Loucy (cell line): ENCODE measurements at regions not wholly inside any gene's neighbourhood (a gene's known extent, or its start where the extent isn't known, plus 50 kb on each side); places are given as distances from the start of the nearest gene placed in this dataset.

Source experiments
- H2AFZ ChIP-seq: fragments of 200-600 bp; sonication (generic); 2 replicates; pipeline ENCODE4 v1.6.0; 2016; ENCODE audit warnings: antibody characterized with exemption, mild to moderate bottlenecking, low read length, moderate library complexity
- H3F3A ChIP-seq: fragments of 200-600 bp; 2 replicates; pipeline ENCODE4 v1.6.0; 2016; ENCODE audit warnings: antibody characterized with exemption, low read depth, mild to moderate bottlenecking
- H3K27me3 ChIP-seq: fragments of 200-600 bp; sonication (generic); 2 replicates; pipeline ENCODE4 v1.6.1; 2014; ENCODE audit warnings: low read length, mild to moderate bottlenecking; ENCODE audit not compliant: insufficient read depth, poor library complexity, severe bottlenecking
- H3K36me3 ChIP-seq: fragments of 200-600 bp; sonication (generic); 2 replicates; pipeline ENCODE4 v1.6.1; 2016; ENCODE audit warnings: low read length; ENCODE audit not compliant: insufficient read depth
- H3K4me1 ChIP-seq: fragments of 200-600 bp; sonication (generic); 2 replicates; pipeline ENCODE4 v1.5.1; 2014; ENCODE audit warnings: low read length, mild to moderate bottlenecking; ENCODE audit not compliant: insufficient read depth, poor library complexity, severe bottlenecking
- H3K4me2 ChIP-seq: fragments of 200-600 bp; sonication (generic); 2 replicates; pipeline ENCODE4 v1.6.0; 2014; ENCODE audit warnings: antibody characterized with exemption, low read length, low read depth, mild to moderate bottlenecking; ENCODE audit not compliant: poor library complexity, severe bottlenecking
- H3K4me3 ChIP-seq: fragments of 200-600 bp; sonication (generic); 2 replicates; pipeline ENCODE4 v1.5.1; 2014; ENCODE audit warnings: low read length, mild to moderate bottlenecking, mixed read lengths; ENCODE audit not compliant: poor library complexity, severe bottlenecking
- H3K79me2 ChIP-seq: fragments of 200-600 bp; sonication (generic); 2 replicates; pipeline ENCODE4 v1.6.1; 2014; ENCODE audit warnings: low read length; ENCODE audit not compliant: insufficient read depth
- H3K9ac ChIP-seq: fragments of 200-600 bp; sonication (generic); 2 replicates; pipeline ENCODE4 v1.6.0; 2014; ENCODE audit warnings: mild to moderate bottlenecking, low read depth, low read length, moderate library complexity; ENCODE audit not compliant: poor library complexity, severe bottlenecking
- H3K9me2 ChIP-seq: fragments of 200-600 bp; sonication (generic); replicated peaks from 2 replicates; pipeline ENCODE4 v1.6.1; 2016; ENCODE audit warnings: low read depth, low read length, mixed read lengths
- H3K9me3 ChIP-seq: fragments of 200-600 bp; sonication (generic); 2 replicates; pipeline ENCODE4 v1.6.1; 2014; ENCODE audit warnings: mild to moderate bottlenecking, antibody characterized with exemption, low read length, low read depth; ENCODE audit not compliant: insufficient read depth
- H4K20me1 ChIP-seq: fragments of 200-600 bp; sonication (generic); 2 replicates; pipeline ENCODE4 v1.6.0; 2014; ENCODE audit warnings: antibody characterized with exemption, low read length, mild to moderate bottlenecking; ENCODE audit not compliant: insufficient read depth, poor library complexity, severe bottlenecking
- CTCF ChIP-seq: fragments of 200-600 bp; sonication (generic); conservative IDR thresholded peaks from 2 replicates; pipeline ENCODE4 v1.5.1; 2014; ENCODE audit warnings: mild to moderate bottlenecking, antibody characterized with exemption, low read length
- EZH2phosphoT487 ChIP-seq: fragments of 200-600 bp; IDR thresholded peaks from 2 replicates; pipeline ENCODE4 v1.6.1; 2018; ENCODE audit warnings: antibody characterized with exemption, mild to moderate bottlenecking, moderate library complexity, borderline replicate concordance

GRCh38 chr1:228955691-228956090 lies 220.4 kb downstream of the RHOU start:
- H3K27me3 ChIP-seq, result no peaks in the 10 kb centered on the region
- peaks cover 9% of the 10 kb centered on the region for H3K4me1 ChIP-seq
- no peak overlapping the region for H2AFZ ChIP-seq
- no peaks in the 10 kb centered on the region for H3K36me3 ChIP-seq
- TF ChIP-seq EZH2phosphoT487 (no peak), CTCF (no peak)
- H3K79me2 ChIP-seq, result no peaks in the 10 kb centered on the region
- no peaks in the 10 kb centered on the region for H4K20me1 ChIP-seq
- H3K4me2 ChIP-seq, result no peak overlapping the region
- H3K9me3 ChIP-seq, result 0 out of 2 replicates have a peak, but pooled peaks cover 3% of the 10 kb centered on the region
- no peak overlapping the region for H3K9ac ChIP-seq
- H3K4me3 ChIP-seq, result no peak overlapping the region
- no peaks in the 10 kb centered on the region for H3F3A ChIP-seq
- H3K9me2 ChIP-seq, result no peaks in the 10 kb centered on the region

DNA sequence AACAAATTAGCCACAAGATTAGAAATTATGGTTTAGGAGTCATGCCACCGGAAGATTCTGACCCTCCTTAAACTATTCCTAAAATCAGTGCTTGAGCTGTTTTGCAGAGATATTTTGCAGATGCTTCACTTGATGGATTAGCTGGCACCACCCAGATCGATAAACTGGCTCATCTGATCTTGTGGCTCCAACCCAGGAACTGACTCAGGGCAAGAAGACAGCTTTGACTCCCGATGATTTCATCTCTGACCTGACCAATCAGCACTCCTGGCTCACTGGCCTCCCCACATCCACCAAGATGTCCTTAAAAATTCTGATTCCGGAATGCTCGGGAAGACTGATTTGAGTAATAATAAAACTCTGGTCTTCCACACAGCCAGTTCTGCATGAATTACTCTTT lies 221.6 kb downstream of the RHOU start:
- H3K4me1 ChIP-seq, result peaks cover 9% of the 10 kb centered on the region
- H3K9ac ChIP-seq, result no peak overlapping the region
- no peaks in the 10 kb centered on the region for H3K9me2 ChIP-seq
- H3K9me3 ChIP-seq, result 0 out of 2 replicates have a peak, but pooled peaks cover 3% of the 10 kb centered on the region
- H2AFZ ChIP-seq, result no peak overlapping the region
- H4K20me1 ChIP-seq, result no peaks in the 10 kb centered on the region
- H3K27me3 ChIP-seq, result no peaks in the 10 kb centered on the region
- no peaks in the 10 kb centered on the region for H3K36me3 ChIP-seq
- H3K4me2 ChIP-seq, result no peak overlapping the region
- TF ChIP-seq EZH2phosphoT487, result no peak
- no peak for TF ChIP-seq CTCF
- H3K4me3 ChIP-seq, result no peak overlapping the region
- no peaks in the 10 kb centered on the region for H3K79me2 ChIP-seq
- H3F3A ChIP-seq, result no peaks in the 10 kb centered on the region

DNA sequence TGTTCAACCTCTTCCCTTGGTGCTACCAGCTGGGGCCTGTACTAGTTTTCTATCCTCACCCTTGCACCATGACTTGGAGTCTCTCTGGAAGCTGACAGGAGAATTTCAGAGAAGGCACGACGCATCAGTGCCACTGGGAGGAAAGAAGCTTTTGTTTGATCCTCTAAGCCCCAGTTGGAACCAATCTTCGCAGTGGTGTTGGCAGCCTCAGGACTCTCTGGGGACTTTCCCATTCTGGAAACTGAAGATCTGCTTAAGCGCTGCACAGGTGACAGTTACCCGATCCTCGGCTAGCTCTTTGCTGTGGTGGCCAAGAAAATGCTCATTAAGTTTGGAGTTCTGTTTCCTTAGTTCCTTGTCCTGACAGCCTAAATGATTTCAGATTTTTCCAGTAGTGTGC lies 222.3 kb downstream of the RHOU start:
- Histone ChIP-seq H4K20me1 (no peaks in the 10 kb centered on the region), H3K4me2 (no peak overlapping the region), H3K4me3 (no peak overlapping the region), H3K79me2 (no peaks in the 10 kb centered on the region), H3K36me3 (no peaks in the 10 kb centered on the region), H3K9me3 (0 out of 2 replicates have a peak, but pooled peaks cover 3% of the 10 kb centered on the region), H3K9me2 (no peaks in the 10 kb centered on the region), H3K9ac (no peak overlapping the region), H3K4me1 (peaks cover 9% of the 10 kb centered on the region), H3F3A (no peaks in the 10 kb centered on the region), H3K27me3 (no peaks in the 10 kb centered on the region), H2AFZ (no peak overlapping the region)
- TF ChIP-seq EZH2phosphoT487 (no peak), CTCF (no peak)
